HEK293T (cell line): ENCODE measurements at regions not wholly inside any gene's neighbourhood (a gene's known extent, or its start where the extent isn't known, plus 50 kb on each side); places are given as distances from the start of the nearest gene placed in this dataset.

Experiments used
- ARNT ChIP-seq: fragments of 450-650 bp; IDR thresholded peaks from 2 replicates; pipeline ENCODE4 v1.6.1; 2017; ENCODE audit warnings: mild to moderate bottlenecking
- BHLHE40 ChIP-seq: fragments of 450-650 bp; IDR thresholded peaks from 2 replicates; pipeline ENCODE4 v1.6.1; 2016; ENCODE audit warnings: mild to moderate bottlenecking, moderate library complexity, borderline replicate concordance
- CTBP1 ChIP-seq: fragments of 450-650 bp; IDR thresholded peaks from 2 replicates; pipeline ENCODE4 v1.6.1; 2016; ENCODE audit warnings: borderline replicate concordance
- FOXA1 ChIP-seq: fragments of 450-650 bp; IDR thresholded peaks from 2 replicates; pipeline ENCODE4 v1.6.1; 2016; ENCODE audit warnings: mild to moderate bottlenecking
- FOXK2 ChIP-seq: fragments of 450-650 bp; IDR thresholded peaks from 2 replicates; pipeline ENCODE4 v1.6.1; 2016; ENCODE audit warnings: mild to moderate bottlenecking
- FOXM1 ChIP-seq: fragments of 450-650 bp; IDR thresholded peaks from 2 replicates; pipeline ENCODE4 v1.6.1; 2017; ENCODE audit warnings: mild to moderate bottlenecking, borderline replicate concordance
- HDGF ChIP-seq: fragments of 450-650 bp; IDR thresholded peaks from 2 replicates; pipeline ENCODE4 v1.6.1; 2017; ENCODE audit warnings: antibody characterized with exemption, borderline replicate concordance
- L3MBTL2 ChIP-seq: fragments of 450-650 bp; conservative IDR thresholded peaks from 2 replicates; pipeline ENCODE4 v1.6.1; 2016; ENCODE audit warnings: mild to moderate bottlenecking
- NFRKB ChIP-seq: fragments of 450-650 bp; IDR thresholded peaks from 2 replicates; pipeline ENCODE4 v1.6.1; 2016; ENCODE audit warnings: mild to moderate bottlenecking, moderate library complexity
- PKNOX1 ChIP-seq: fragments of 450-650 bp; IDR thresholded peaks from 2 replicates; pipeline ENCODE4 v1.6.1; 2016
- SP1 ChIP-seq: fragments of 450-650 bp; IDR thresholded peaks from 2 replicates; pipeline ENCODE4 v1.6.1; 2017
- SUZ12 ChIP-seq: fragments of 450-650 bp; IDR thresholded peaks from 2 replicates; pipeline ENCODE4 v1.6.1; 2016; ENCODE audit warnings: mild to moderate bottlenecking
- TARDBP ChIP-seq: fragments of 450-650 bp; IDR thresholded peaks from 2 replicates; pipeline ENCODE4 v1.6.1; 2016
- ZNF384 ChIP-seq: fragments of 450-650 bp; IDR thresholded peaks from 2 replicates; pipeline ENCODE4 v1.6.1; 2016

DNA sequence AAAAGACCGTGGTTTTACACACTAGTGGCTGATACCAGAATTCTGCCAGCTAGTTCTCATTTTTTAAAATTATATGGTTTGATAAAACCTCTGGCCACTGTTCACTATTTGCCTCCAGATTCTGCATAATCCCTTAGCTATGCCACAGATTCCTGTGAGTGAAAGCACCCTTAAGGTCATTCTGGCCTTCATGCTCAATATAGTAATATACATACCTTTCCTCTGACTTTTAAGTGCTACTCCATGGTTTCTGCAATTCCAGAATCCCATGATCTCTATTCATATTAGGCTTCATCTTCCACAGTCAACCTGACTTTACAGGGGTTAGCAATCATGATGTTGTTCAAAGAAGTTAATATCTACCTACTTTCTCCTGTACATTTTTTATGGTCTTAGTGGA is 274.1 kb upstream of the EDNRB start:
- TF ChIP-seq BHLHE40 (no peak), FOXA1 (no peak), FOXK2 (no peak), FOXM1 (no peak), SP1 (no peak), NFRKB (no peak), ZNF384 (no peak), PKNOX1 (no peak), HDGF (no peak), L3MBTL2 (no peak), CTBP1 (no peak), ARNT (no peak), TARDBP (no peak), SUZ12 (no peak)
